ENCODE measurements at regions not wholly inside any gene's neighbourhood (a gene's known extent, or its start where the extent isn't known, plus 50 kb on each side); places are given as distances from the start of the nearest gene placed in this dataset.

DNA sequence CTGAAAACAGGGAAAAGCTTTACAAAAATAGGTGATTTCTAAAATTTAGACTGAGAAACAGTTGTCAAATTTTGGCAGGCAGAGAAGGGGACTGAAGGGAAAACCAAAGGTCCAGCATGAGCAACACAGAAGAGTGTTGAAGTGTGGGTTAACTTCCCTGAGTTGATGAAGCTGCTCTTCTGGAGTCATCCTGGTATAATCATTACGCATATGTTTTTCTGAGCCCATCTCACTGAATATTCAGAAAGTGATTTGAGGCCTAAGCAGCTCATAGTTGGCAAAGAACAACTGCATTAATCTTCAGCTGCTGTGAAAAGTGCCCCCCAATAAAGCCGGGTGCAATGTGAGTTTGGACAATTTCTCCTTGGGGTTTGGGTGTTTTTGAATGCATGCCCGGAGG, 115.0 kb upstream of the RBBP6 start:
- DNase-seq (ENCODE audit: low read depth, low spot score) (no peak), FAIRE-seq (no peak), ATAC-seq (no peak)
- Histone ChIP-seq H3K27ac (ENCODE audit: control insufficient read depth, insufficient read depth) (no peak overlapping the region), H3K36me3 (ENCODE audit: control insufficient read depth in 2 of 2, insufficient read depth in 2 of 2, low read length in 1 of 2) (no peaks in the 10 kb centered on the region), H3K27me3 (replicated peaks in 1 of 2; ENCODE audit: control insufficient read depth in 2 of 2, insufficient read depth in 2 of 2, low read length in 1 of 2) (no peaks in the 10 kb centered on the region), H3K9me3 (replicated peaks; ENCODE audit: control insufficient read depth, insufficient read depth, low read length) (no peaks in the 10 kb centered on the region), H3K4me2 (ENCODE audit: control insufficient read depth, insufficient read depth) (no peak overlapping the region), H3K4me3 (no peak overlapping the region), H3K4me1 (ENCODE audit: control insufficient read depth, insufficient read depth, low read length) (no peaks in the 10 kb centered on the region), H3K9ac (ENCODE audit: control insufficient read depth, insufficient read depth, low read length) (no peak overlapping the region), H3K79me2 (ENCODE audit: control insufficient read depth, insufficient read depth, low read length) (no peaks in the 10 kb centered on the region), H4K20me1 (ENCODE audit: control insufficient read depth, insufficient read depth) (no peaks in the 10 kb centered on the region), H2AFZ (ENCODE audit: control insufficient read depth, low read depth, low read length) (no peak overlapping the region)
- in situ Hi-C loops (cut with MboI): no loop called here
- TF ChIP-seq, protein P1, sequence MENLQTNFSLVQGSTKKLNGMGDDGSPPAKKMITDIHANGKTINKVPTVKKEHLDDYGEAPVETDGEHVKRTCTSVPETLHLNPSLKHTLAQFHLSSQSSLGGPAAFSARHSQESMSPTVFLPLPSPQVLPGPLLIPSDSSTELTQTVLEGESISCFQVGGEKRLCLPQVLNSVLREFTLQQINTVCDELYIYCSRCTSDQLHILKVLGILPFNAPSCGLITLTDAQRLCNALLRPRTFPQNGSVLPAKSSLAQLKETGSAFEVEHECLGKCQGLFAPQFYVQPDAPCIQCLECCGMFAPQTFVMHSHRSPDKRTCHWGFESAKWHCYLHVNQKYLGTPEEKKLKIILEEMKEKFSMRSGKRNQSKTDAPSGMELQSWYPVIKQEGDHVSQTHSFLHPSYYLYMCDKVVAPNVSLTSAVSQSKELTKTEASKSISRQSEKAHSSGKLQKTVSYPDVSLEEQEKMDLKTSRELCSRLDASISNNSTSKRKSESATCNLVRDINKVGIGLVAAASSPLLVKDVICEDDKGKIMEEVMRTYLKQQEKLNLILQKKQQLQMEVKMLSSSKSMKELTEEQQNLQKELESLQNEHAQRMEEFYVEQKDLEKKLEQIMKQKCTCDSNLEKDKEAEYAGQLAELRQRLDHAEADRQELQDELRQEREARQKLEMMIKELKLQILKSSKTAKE (IDR thresholded peaks at IDR 0.05; ENCODE audit: low read depth, poor library complexity, severe bottlenecking): no peak
- no peak for TF ChIP-seq REST (IDR thresholded peaks at IDR 0.05; ENCODE audit: low read depth, low read length)
- no peak for TF ChIP-seq RAD21 (IDR thresholded peaks at IDR 0.05; ENCODE audit: insufficient read depth, low read depth, low read length)
- TF ChIP-seq TBL1XR1 (IDR thresholded peaks at IDR 0.05; ENCODE audit: low read depth, low read length): no peak
- no peak for TF ChIP-seq MYB (IDR thresholded peaks at IDR 0.05; ENCODE audit: borderline replicate concordance, low read depth, low read length)
- TF ChIP-seq TCF12 (IDR thresholded peaks at IDR 0.05; ENCODE audit: low read depth, low read length): no peak
- TF ChIP-seq EP300 (IDR thresholded peaks at IDR 0.05; ENCODE audit: borderline replicate concordance in 1 of 2, control insufficient read depth in 1 of 2, low read depth in 2 of 2, low read length in 2 of 2): no peak
- TF ChIP-seq, protein P2, sequence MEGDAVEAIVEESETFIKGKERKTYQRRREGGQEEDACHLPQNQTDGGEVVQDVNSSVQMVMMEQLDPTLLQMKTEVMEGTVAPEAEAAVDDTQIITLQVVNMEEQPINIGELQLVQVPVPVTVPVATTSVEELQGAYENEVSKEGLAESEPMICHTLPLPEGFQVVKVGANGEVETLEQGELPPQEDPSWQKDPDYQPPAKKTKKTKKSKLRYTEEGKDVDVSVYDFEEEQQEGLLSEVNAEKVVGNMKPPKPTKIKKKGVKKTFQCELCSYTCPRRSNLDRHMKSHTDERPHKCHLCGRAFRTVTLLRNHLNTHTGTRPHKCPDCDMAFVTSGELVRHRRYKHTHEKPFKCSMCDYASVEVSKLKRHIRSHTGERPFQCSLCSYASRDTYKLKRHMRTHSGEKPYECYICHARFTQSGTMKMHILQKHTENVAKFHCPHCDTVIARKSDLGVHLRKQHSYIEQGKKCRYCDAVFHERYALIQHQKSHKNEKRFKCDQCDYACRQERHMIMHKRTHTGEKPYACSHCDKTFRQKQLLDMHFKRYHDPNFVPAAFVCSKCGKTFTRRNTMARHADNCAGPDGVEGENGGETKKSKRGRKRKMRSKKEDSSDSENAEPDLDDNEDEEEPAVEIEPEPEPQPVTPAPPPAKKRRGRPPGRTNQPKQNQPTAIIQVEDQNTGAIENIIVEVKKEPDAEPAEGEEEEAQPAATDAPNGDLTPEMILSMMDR (IDR thresholded peaks at IDR 0.05 in 2 of 3, conservative IDR thresholded peaks at IDR 0.05 in 1 of 3; ENCODE audit: control insufficient read depth in 2 of 3, extremely low read depth in 1 of 3, insufficient read depth in 1 of 3, low read depth in 3 of 3, low read length in 3 of 3): no peak
- TF ChIP-seq IKZF1 (conservative IDR thresholded peaks at IDR 0.05): no peak
- no peak for TF ChIP-seq ASH2L (IDR thresholded peaks at IDR 0.05; ENCODE audit: borderline replicate concordance, low read depth)
- TF ChIP-seq SMAD5 (IDR thresholded peaks at IDR 0.05; ENCODE audit: low read depth): no peak
- no peak for TF ChIP-seq MXI1 (IDR thresholded peaks at IDR 0.05; ENCODE audit: low read depth, low read length)
- TF ChIP-seq, protein P3, sequence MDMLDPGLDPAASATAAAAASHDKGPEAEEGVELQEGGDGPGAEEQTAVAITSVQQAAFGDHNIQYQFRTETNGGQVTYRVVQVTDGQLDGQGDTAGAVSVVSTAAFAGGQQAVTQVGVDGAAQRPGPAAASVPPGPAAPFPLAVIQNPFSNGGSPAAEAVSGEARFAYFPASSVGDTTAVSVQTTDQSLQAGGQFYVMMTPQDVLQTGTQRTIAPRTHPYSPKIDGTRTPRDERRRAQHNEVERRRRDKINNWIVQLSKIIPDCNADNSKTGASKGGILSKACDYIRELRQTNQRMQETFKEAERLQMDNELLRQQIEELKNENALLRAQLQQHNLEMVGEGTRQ (IDR thresholded peaks at IDR 0.05; ENCODE audit: borderline replicate concordance, low read depth, low read length): no peak
- ChIA-PET POLR2A (no interaction called here), RAD21 (ENCODE audit: unreplicated experiment) (no interaction called here), SMC1A (ENCODE audit: uncharacterized antibody, unreplicated experiment) (no interaction called here), CTCF (interaction anchor here (0.6 kb wide), 1 partner anchor 9 kb away, joined by 3 read pairs; no protein-coding TSS in a partner anchor)
- WGBS (ENCODE audit: insufficient coverage, insufficient replicate concordance, low lambda C conversion rate, missing lambda C conversion rate): 58% methylated on average over 3 of the region's 3 CpGs
- intact Hi-C loops (cut with micrococcal nuclease; ENCODE audit: unreplicated experiment): no loop called here
- BruUV-seq (replicated peaks): no TSS peak

Data from GM12878 (cell line).